ENCODE measurements at regions not wholly inside any gene's neighbourhood (a gene's known extent, or its start where the extent isn't known, plus 50 kb on each side); places are given as distances from the start of the nearest gene placed in this dataset.
A peak's percentile ranks its signal among the peaks of the same experiment; 100 is the strongest.
"Not testable (repeated sequence)": the region's sequence is repeated elsewhere in the genome, so short reads cannot be mapped to it uniquely, and the experiment has no call there.

GRCh38 chr11:72525466-72525865 lies 91.1 kb upstream of the CLPB start:
- no peak for DNase-seq (ENCODE audit: low read depth)
- no peak overlapping the region for H3K4me3 ChIP-seq (ENCODE audit: control insufficient read depth, low read depth, low read length)
- TF ChIP-seq, protein P1, sequence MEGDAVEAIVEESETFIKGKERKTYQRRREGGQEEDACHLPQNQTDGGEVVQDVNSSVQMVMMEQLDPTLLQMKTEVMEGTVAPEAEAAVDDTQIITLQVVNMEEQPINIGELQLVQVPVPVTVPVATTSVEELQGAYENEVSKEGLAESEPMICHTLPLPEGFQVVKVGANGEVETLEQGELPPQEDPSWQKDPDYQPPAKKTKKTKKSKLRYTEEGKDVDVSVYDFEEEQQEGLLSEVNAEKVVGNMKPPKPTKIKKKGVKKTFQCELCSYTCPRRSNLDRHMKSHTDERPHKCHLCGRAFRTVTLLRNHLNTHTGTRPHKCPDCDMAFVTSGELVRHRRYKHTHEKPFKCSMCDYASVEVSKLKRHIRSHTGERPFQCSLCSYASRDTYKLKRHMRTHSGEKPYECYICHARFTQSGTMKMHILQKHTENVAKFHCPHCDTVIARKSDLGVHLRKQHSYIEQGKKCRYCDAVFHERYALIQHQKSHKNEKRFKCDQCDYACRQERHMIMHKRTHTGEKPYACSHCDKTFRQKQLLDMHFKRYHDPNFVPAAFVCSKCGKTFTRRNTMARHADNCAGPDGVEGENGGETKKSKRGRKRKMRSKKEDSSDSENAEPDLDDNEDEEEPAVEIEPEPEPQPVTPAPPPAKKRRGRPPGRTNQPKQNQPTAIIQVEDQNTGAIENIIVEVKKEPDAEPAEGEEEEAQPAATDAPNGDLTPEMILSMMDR (conservative IDR thresholded peaks at IDR 0.05; ENCODE audit: control insufficient read depth, insufficient read depth, low read depth, low read length): no peak

GRCh38 chr11:72524711-72525110 lies 90.4 kb upstream of the CLPB start:
- no peak overlapping the region for H3K4me3 ChIP-seq (ENCODE audit: control insufficient read depth, low read depth, low read length)
- TF ChIP-seq, protein P1 (conservative IDR thresholded peaks at IDR 0.05; ENCODE audit: control insufficient read depth, insufficient read depth, low read depth, low read length): no peak
- DNase-seq (ENCODE audit: low read depth): peak; percentile 59

GRCh38 chr11:72523991-72524390 lies 89.7 kb upstream of the CLPB start:
- no peak for DNase-seq (ENCODE audit: low read depth)
- TF ChIP-seq, protein P1 (conservative IDR thresholded peaks at IDR 0.05; ENCODE audit: control insufficient read depth, insufficient read depth, low read depth, low read length): no peak

DNA sequence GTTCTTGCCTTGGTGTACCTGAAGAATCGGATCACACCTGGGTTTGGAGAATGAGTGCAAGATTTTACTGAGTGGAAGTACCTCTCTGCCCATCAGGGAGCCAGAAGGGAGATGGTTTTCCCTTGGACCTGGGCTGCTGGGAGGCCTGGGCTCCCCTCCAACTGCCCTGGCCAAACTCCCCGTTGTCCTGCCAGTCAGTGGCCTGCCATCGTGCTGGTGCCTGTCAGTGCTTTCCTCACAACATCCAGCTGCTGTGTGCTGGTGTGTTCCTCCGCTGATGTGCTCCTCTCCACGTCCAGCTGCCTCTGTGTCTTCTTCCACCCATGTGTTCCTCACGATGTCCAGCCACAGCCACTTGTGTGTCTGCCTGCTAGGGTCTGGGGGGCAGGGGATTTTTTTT lies 87.9 kb upstream of the CLPB start:
- H3K4me3 ChIP-seq (ENCODE audit: control insufficient read depth, low read depth, low read length): no peak overlapping the region
- TF ChIP-seq, protein P1 (conservative IDR thresholded peaks at IDR 0.05; ENCODE audit: control insufficient read depth, insufficient read depth, low read depth, low read length): no peak
- DNase-seq (ENCODE audit: low read depth): no peak

More at GRCh38 chr11:72523991-72524390, 89.7 kb upstream of the CLPB start:
- H3K4me3 ChIP-seq (ENCODE audit: control insufficient read depth, low read depth, low read length): no peak overlapping the region

DNA sequence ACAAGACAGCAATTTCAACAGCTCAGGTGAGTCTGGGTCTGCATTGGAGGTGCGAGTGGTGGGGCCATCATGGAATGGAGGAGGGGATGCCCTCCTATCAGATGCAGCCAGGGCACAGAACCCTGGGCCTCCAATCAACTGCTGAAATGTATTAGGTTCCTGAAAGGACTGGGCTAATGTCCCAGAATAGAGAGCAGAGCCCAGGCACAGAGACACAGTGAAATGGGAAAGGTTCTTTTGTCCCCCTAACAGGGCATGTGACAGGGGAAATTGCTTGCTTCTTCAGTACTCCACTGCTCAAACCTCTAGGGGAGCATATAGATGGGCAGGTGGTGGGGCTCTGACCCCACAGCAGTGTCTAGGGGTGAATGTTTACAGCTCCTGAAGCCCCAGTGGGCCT lies 87.3 kb upstream of the CLPB start:
- TF ChIP-seq, protein P1 (conservative IDR thresholded peaks at IDR 0.05; ENCODE audit: control insufficient read depth, insufficient read depth, low read depth, low read length): no peak
- DNase-seq (ENCODE audit: low read depth): no peak
- H3K4me3 ChIP-seq (ENCODE audit: control insufficient read depth, low read depth, low read length): no peak overlapping the region

DNA sequence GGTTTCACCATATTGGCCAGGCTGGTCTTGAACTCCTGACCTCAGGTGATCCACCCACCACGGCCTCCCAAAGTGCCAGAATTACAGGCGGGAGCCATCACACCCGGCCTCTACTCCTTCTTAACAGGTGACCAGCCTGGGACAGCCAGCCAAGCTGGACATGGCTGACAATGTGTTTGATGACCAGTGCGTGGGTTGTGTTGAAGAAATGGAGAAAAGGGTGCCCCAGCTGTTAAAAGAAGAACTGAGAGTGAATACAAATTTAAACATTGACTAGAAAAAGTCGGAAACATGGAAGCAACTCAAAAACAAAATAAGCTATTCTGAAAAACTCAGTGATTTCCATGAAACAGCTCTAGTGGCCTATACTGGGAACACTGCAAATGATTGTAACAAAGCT lies 86.5 kb upstream of the CLPB start:
- DNase-seq (ENCODE audit: low read depth): no peak
- H3K4me3 ChIP-seq (ENCODE audit: control insufficient read depth, low read depth, low read length): no peak overlapping the region
- TF ChIP-seq, protein P1 (conservative IDR thresholded peaks at IDR 0.05; ENCODE audit: control insufficient read depth, insufficient read depth, low read depth, low read length): no peak

DNA sequence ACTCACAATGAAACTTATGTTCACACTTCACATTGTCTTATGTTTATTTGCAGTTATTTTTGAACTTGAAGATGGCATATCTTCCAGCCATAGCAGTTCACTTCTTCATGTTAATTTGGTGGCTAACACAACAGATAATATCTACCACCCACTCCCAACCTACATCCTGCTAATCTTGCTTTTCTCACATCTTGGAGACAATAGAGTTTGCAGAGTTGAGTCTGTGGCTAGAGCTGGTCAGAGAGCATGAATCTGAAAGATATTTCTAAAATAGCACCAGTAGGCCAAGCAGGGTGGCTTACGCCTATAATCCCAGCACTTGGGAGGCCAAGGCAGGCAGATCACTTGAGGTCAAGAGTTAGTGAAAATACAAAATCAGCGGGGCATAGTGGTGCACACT lies 85.6 kb upstream of the CLPB start:
- H3K4me3 ChIP-seq (ENCODE audit: control insufficient read depth, low read depth, low read length); DNase-seq (ENCODE audit: low read depth): not testable (repeated sequence)

Data from fibroblast of mammary gland (primary cell).